ENCODE measurements at regions not wholly inside any gene's neighbourhood (a gene's known extent, or its start where the extent isn't known, plus 50 kb on each side); places are given as distances from the start of the nearest gene placed in this dataset.
"Not testable (repeated sequence)": the region's sequence is repeated elsewhere in the genome, so short reads cannot be mapped to it uniquely, and the experiment has no call there.

DNA sequence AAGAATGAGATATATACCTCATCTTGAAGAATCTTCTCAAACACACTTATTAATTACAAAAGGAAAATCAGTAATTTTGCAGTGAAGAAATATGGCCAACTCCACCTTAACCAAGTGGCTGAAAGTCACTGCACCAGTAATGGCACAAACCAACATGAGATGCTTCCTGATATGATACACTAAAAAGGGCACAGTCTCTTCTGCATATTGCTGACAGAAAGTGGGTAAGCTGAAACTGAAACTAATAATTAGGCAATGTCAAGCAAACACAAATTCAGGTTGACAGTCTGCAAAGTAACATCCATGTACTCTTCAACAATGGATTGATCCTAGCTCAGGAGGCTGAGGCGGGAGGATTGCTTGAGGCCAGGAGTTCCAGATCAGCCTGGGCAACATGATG, 56.1 kb downstream of the ZNF22 start:
- DNase-seq (ENCODE audit: low spot score): not testable (repeated sequence)

GRCh38 chr10:45058580-45058979, 57.9 kb downstream of the ZNF22 start:
- DNase-seq (ENCODE audit: low spot score): no peak

GRCh38 chr10:45058992-45059561, 58.4 kb downstream of the ZNF22 start:
- no peak for DNase-seq (ENCODE audit: low spot score)

DNA sequence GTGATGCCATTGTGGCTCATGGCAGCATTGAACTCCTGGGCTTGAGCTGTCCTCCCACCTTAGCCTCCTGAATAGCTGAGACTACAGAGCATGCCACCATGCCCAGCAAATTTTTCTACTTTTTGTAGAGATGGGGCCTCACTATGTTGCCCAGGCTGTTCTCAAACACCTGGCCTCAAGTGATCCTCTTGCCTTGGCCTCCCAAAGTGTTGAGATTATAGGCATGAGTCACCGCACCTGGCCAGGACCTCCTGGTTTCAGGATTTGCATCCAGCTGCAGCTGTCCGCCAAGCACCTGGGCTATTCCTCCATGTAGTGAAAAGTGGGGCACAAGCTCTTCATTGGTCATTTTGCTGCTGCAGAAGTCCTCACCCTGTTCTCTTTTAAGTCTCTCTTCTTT, 58.9 kb downstream of the ZNF22 start:
- no peak for DNase-seq (ENCODE audit: low spot score)

DNA sequence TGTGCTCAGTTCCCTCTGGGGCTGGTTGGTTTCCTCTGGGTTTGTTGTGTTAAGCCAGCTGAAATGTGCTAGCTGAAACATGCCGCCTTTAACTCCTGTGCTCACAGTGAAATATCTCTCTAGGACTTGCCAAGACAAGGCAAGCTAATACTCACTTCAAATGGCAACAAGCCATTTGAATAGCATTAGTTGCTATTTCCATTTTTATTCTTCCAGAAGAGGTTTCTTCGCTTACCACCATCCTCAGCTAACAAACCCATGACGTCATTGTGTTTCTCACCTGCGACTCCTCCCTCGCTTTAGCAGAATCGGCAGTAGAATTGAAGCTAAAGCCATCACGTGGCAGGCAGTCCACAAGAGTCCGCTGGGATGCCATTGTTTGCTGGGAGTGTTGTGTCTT, 61.3 kb downstream of the ZNF22 start:
- no peak for DNase-seq (ENCODE audit: low spot score)

DNA sequence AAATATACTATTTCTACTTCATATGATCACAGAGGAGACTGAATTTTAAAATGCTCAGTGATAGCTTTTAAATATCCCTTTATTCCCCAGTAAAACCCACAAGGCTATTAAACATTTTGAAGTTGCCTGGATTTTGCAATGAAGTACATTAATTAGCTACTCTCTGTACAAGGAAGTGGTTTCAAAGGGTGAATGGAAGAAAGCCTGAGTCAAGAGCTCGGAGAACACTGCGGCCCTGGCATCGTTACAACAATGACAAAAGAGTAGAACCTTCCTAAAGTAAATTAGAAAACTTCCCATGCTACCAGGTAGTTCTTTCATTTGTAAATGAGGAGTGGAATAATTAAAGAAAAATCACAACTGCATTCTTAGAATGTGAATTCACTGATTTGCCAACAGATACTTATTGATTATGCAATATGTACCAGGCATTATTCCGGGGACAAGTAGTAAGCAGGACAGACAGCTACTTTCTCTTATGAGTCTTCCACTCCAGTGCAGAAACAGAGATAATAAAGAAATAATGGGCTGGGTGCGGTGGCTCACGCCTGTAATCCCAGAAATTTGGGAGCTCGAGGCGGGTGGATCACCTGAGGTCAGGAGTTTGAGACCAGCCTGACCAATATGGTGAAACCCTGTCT, 63.0 kb downstream of the ZNF22 start:
- no peak for DNase-seq (ENCODE audit: low spot score)

- no peak for DNase-seq (ENCODE audit: low spot score)
Measured at GRCh38 chr10:45064998-45065397, 64.3 kb downstream of the ZNF22 start.

GRCh38 chr10:45071043-45071813, 70.5 kb downstream of the ZNF22 start:
- no peak for DNase-seq (ENCODE audit: low spot score)

DNA sequence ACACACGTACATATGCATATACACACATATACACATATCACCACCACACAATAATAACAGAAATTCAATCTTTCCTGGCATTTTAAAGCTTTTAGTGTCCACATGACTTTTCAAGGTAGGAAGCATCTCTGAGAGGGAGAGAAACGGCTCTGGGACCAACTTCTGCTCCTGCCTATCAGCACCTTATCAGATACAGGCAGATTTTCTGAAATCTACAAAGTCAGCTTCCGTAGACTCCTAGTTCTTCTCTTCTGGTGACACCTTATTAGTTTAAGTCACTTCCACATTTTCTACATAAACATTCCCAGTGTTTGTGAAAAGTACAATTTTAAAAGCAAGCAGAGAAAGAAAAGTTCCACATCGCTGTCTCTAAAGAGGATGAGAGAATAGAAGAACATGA, 74.5 kb downstream of the ZNF22 start:
- no peak for DNase-seq (ENCODE audit: low spot score)

DNA sequence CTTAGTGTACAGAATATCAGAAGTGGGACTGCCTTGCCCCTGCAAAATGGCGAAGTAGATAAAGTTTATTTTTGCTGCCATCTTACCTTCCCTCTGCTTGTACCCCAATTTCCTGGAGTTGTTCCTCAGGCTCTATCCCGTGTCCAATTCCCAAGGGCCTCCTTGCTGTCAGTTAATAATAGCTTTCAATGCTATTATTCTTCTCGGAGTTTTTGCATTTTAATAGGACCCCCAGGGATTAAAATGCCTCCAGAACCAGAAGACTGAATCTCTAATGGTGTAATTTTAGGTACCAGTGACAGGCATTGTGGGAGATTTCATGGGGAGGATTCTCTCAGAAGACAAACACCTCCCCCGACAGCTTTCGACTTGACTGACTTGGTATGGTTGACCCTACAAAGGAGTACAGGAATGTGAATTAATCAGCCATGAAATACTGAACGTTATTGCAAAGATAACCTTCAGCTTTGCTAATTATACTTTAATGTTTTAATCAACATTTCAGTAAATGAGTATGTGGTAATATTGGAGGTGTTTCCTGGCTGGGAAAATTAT, 75.2 kb downstream of the ZNF22 start:
- no peak for DNase-seq (ENCODE audit: low spot score)

- no peak for DNase-seq (ENCODE audit: low spot score)
Measured at GRCh38 chr10:45076891-45077290, 76.2 kb downstream of the ZNF22 start.

- no peak for DNase-seq (ENCODE audit: low spot score)
Measured at GRCh38 chr10:45080331-45080730, 79.6 kb downstream of the ZNF22 start.

- no peak for DNase-seq (ENCODE audit: low spot score)
Measured at GRCh38 chr10:45082176-45082575, 81.5 kb downstream of the ZNF22 start.

DNA sequence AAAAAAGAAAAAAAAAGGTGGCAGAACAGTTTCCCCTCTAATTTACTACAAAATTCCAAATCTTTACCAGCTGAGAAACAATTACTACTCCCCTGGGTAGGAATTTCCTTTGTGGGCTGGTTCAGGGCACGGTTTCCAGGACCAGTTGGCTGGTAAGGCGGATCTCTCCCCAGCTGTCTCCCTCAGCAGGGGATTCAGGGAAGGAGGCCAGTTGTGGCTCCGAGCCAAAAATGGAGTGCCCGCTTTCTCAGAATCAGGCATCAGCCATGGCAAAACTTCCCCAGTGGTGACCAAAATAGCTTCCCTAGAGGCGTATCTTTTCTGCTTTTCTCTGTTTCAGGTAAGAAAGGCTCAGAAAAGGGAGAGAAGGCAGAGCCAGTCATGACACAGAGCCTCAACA, 91.2 kb downstream of the ZNF22 start:
- no peak for DNase-seq (ENCODE audit: low spot score)

- DNase-seq (ENCODE audit: low spot score): no peak
Measured at GRCh38 chr10:45093945-45094344, 93.2 kb downstream of the ZNF22 start.

- DNase-seq (ENCODE audit: low spot score): no peak
Measured at GRCh38 chr10:45095286-45095685, 94.6 kb downstream of the ZNF22 start.

DNA sequence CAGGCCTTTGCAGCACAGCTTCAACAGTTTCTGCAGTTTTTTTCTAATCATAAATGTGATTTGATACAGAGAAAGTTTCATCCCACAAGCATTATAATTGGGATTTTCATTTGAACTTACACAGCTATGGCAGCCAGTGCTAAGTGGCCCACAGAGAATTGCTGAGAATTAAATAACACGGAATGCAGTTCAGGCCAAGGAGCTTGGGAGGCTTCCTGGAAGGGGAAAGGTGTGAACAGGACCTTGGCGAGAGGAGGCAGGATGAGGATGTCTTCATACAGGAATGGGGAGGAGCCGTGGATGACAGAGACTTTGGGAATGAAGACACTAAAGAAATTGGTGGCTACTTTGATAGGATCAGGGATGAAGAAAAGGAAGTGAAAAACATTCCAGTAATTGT, 95.3 kb downstream of the ZNF22 start:
- DNase-seq (ENCODE audit: low spot score): no peak

DNA sequence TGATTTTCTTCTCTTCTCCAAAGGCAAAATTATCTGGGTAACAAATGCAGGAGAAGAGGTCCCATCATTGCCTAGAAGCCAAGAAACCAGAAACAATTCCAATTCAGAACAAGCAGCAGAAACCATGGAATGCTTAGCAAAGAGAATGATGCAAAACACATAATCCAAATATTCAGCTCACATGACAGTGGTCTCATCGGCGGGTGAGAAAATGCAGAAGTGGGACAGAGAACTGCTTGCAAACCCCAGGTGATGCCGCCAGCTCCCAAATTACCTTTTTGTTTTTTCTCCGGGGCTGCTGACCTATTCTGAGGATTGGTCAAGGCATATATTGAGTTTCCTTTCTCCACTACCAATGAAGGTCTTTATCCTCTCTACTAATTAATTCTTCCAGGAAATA, 99.7 kb downstream of the ZNF22 start:
- no peak for DNase-seq (ENCODE audit: low spot score)

- no peak for DNase-seq (ENCODE audit: low spot score)
Measured at GRCh38 chr10:45104674-45105073, 104.0 kb downstream of the ZNF22 start.

GRCh38 chr10:45105309-45105708, 104.6 kb downstream of the ZNF22 start:
- DNase-seq (ENCODE audit: low spot score): not testable (repeated sequence)

DNA sequence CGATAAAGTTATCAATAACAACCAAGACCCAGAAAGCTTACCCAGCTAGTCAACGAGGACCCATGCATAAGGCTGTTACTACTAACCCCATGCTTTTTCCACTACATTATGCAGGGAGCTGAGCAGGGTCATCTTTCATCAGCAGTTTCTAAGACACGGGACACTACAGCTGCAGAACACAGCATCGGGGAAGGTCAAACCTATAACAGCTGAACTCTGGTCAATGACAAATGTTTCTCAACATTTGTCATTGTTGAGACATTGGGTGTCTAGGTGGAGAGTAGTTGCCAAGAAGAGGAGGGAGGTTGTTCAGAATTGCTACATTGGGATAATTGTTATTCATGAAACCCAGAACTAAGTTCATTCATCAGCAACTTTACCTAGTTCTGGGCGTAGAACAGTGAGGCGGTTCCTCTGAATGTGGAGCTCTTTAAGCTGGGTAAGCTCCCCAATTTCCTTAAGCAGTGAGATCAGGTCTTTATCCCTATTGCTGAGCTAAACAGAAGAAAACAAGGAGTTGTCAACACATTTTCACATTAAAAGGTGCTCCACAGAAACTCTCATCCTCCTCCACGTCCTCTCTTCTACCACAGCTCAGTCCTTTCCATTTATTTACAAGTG, 105.6 kb downstream of the ZNF22 start:
- DNase-seq (ENCODE audit: low spot score): no peak

DNA sequence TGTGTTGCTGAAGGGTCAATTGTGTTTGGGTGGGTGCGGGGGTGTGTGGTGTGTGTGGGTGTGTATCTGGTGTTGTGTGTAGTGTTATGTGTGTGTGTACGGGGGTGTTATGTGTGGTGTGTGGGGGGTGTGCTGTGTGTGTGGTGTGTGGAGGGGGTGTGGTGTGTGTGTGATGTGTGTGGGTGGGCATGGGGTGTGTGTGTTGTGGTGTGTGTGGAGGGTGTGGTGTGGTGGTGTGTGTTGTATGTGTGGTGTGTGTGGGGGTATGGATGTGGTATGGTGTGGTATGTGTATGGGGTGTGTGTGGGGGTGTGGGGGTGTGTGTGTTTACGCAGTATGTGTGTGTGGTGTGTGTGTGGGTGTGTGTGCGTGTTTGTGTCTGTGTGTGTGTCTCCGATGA, 110.8 kb downstream of the ZNF22 start:
- DNase-seq (ENCODE audit: low spot score): no peak

GRCh38 chr10:45117940-45118339, 117.2 kb downstream of the ZNF22 start:
- not testable (repeated sequence) for DNase-seq (ENCODE audit: low spot score)

Data from germinal center (tissue), 1 donor.